HEK293 (cell line): ENCODE measurements at regions not wholly inside any gene's neighbourhood (a gene's known extent, or its start where the extent isn't known, plus 50 kb on each side); places are given as distances from the start of the nearest gene placed in this dataset.

ENCODE experiments used
- CTCF ChIA-PET: fragments of 350-600 bp; formaldehyde crosslinking; extraction: SDS; loops from one replicate; lab custom pipeline; 2021; ENCODE audit warnings: antibody characterized with exemption; lab: Yijun Ruan, JAX
- POLR2A ChIA-PET: fragments of 300-600 bp; formaldehyde crosslinking; extraction: SDS; loops from one replicate; lab custom pipeline; 2020; ENCODE audit warnings: antibody characterized with exemption, inconsistent platforms; lab: Yijun Ruan, JAX
- H3K27ac ChIP-seq: fragments of 200-500 bp; sonication (Bioruptor generic); 2 replicates; pipeline ENCODE4 v1.5.1; 2014; ENCODE audit warnings: low read depth, low read length, control low read depth, inconsistent platforms; ENCODE audit errors: extremely low read depth
- H3K36me3 ChIP-seq, 2 experiments: fragments of 200-500 bp in 1 of 2; sonication (Bioruptor generic) in 1 of 2; 1 replicate in 1 of 2; 2 replicates in 1 of 2; pipeline ENCODE4 v1.5.1; 2014 to 2017; ENCODE audit warnings: inconsistent platforms in 2 of 2, low read length in 2 of 2; ENCODE audit not compliant: control insufficient read depth in 2 of 2, insufficient read depth in 1 of 2
- H3K4me1 ChIP-seq: fragments of 200-500 bp; sonication (Bioruptor generic); 2 replicates; pipeline ENCODE4 v1.5.1; 2014; ENCODE audit warnings: mild to moderate bottlenecking, low read length, inconsistent platforms; ENCODE audit not compliant: control insufficient read depth, insufficient read depth
- H3K4me3 ChIP-seq: 2 replicates; pipeline ENCODE4 v1.5.1; 2011; ENCODE audit warnings: low read depth, mild to moderate bottlenecking, control low read depth, low read length, moderate library complexity
- H3K9me3 ChIP-seq: fragments of 200-500 bp; sonication (Bioruptor generic); 2 replicates; pipeline ENCODE4 v1.5.1; 2014; ENCODE audit warnings: low read depth, low read length, inconsistent platforms; ENCODE audit not compliant: control insufficient read depth, insufficient read depth
- EGR2 ChIP-seq: fragments of 450-650 bp; formaldehyde crosslinking; IDR thresholded peaks from 2 replicates; pipeline ENCODE4 v1.5.1; 2016; ENCODE audit warnings: low read depth, missing biosample characterization, missing genetic modification characterization
- REPIN1 ChIP-seq: fragments of 450-650 bp; formaldehyde crosslinking; IDR thresholded peaks from 2 replicates; pipeline ENCODE4 v1.5.1; 2017; ENCODE audit warnings: missing biosample characterization, missing genetic modification characterization, low read depth
- SETDB1 ChIP-seq: IDR thresholded peaks from one replicate; pipeline ENCODE4 v1.6.1; 2017; ENCODE audit warnings: mild to moderate bottlenecking, low read length, moderate library complexity, mixed read lengths; ENCODE audit not compliant: insufficient read length
- SP7 ChIP-seq: fragments of 450-650 bp; formaldehyde crosslinking; IDR thresholded peaks from 2 replicates; pipeline ENCODE4 v1.5.1; 2016; ENCODE audit warnings: missing biosample characterization, missing genetic modification characterization
- WT1 ChIP-seq: fragments of 450-650 bp; formaldehyde crosslinking; IDR thresholded peaks from 2 replicates; pipeline ENCODE4 v1.5.1; 2016; ENCODE audit warnings: missing biosample characterization, missing genetic modification characterization
- YY2 ChIP-seq: fragments of 450-650 bp; formaldehyde crosslinking; IDR thresholded peaks from 2 replicates; pipeline ENCODE4 v1.5.1; 2016; ENCODE audit warnings: missing biosample characterization, missing genetic modification characterization
- ZBTB21 ChIP-seq: fragments of 450-650 bp; formaldehyde crosslinking; IDR thresholded peaks from 2 replicates; pipeline ENCODE4 v1.5.1; 2017; ENCODE audit warnings: missing biosample characterization, missing genetic modification characterization
- ZFHX2 ChIP-seq: fragments of 450-650 bp; formaldehyde crosslinking; conservative IDR thresholded peaks from 2 replicates; pipeline ENCODE4 v1.5.1; 2016; ENCODE audit warnings: missing biosample characterization, missing genetic modification characterization
- ZFP41 ChIP-seq: fragments of 450-650 bp; formaldehyde crosslinking; IDR thresholded peaks from 2 replicates; pipeline ENCODE4 v1.5.1; 2016; ENCODE audit warnings: missing biosample characterization, missing genetic modification characterization, borderline replicate concordance
- ZFP69B ChIP-seq: fragments of 450-650 bp; formaldehyde crosslinking; IDR thresholded peaks from 2 replicates; pipeline ENCODE4 v1.5.1; 2016; ENCODE audit warnings: missing biosample characterization, missing genetic modification characterization
- ZNF10 ChIP-seq: fragments of 450-650 bp; formaldehyde crosslinking; IDR thresholded peaks from 2 replicates; pipeline ENCODE4 v1.5.1; 2017; ENCODE audit warnings: missing biosample characterization, missing genetic modification characterization
- ZNF121 ChIP-seq: fragments of 450-650 bp; formaldehyde crosslinking; IDR thresholded peaks from 2 replicates; pipeline ENCODE4 v1.5.1; 2016; ENCODE audit warnings: missing biosample characterization, missing genetic modification characterization
- ZNF138 ChIP-seq: fragments of 450-650 bp; formaldehyde crosslinking; IDR thresholded peaks from 2 replicates; pipeline ENCODE4 v1.5.1; 2016; ENCODE audit warnings: missing biosample characterization, missing genetic modification characterization, borderline replicate concordance
- ZNF146 ChIP-seq: fragments of 450-650 bp; formaldehyde crosslinking; IDR thresholded peaks from 2 replicates; pipeline ENCODE4 v1.5.1; 2016; ENCODE audit warnings: missing biosample characterization, missing genetic modification characterization
- ZNF16 ChIP-seq: fragments of 450-650 bp; formaldehyde crosslinking; IDR thresholded peaks from 2 replicates; pipeline ENCODE4 v1.5.1; 2016; ENCODE audit warnings: low read depth, missing biosample characterization, missing genetic modification characterization
- ZNF174 ChIP-seq: fragments of 450-650 bp; formaldehyde crosslinking; IDR thresholded peaks from 2 replicates; pipeline ENCODE4 v1.5.0; 2017; ENCODE audit warnings: missing biosample characterization, mild to moderate bottlenecking, missing genetic modification characterization
- ZNF239 ChIP-seq: fragments of 450-650 bp; formaldehyde crosslinking; IDR thresholded peaks from 2 replicates; pipeline ENCODE4 v1.5.1; 2016; ENCODE audit warnings: missing biosample characterization, missing genetic modification characterization
- ZNF280D ChIP-seq: fragments of 450-650 bp; formaldehyde crosslinking; IDR thresholded peaks from 2 replicates; pipeline ENCODE4 v1.5.1; 2016; ENCODE audit warnings: missing biosample characterization, missing genetic modification characterization
- ZNF48 ChIP-seq: fragments of 450-650 bp; formaldehyde crosslinking; IDR thresholded peaks from 2 replicates; pipeline ENCODE4 v1.5.1; 2016; ENCODE audit warnings: missing biosample characterization, missing genetic modification characterization
- ZNF513 ChIP-seq: fragments of 450-650 bp; IDR thresholded peaks from 2 replicates; pipeline ENCODE4 v1.5.1; 2018; ENCODE audit warnings: missing biosample characterization, missing genetic modification characterization
- ZNF600 ChIP-seq: fragments of 450-650 bp; formaldehyde crosslinking; IDR thresholded peaks from 2 replicates; pipeline ENCODE4 v1.5.1; 2016; ENCODE audit warnings: missing biosample characterization, missing genetic modification characterization
- ZNF639 ChIP-seq: fragments of 450-650 bp; formaldehyde crosslinking; IDR thresholded peaks from 2 replicates; pipeline ENCODE4 v1.5.1; 2016; ENCODE audit warnings: missing biosample characterization, missing genetic modification characterization
- ZNF785 ChIP-seq: fragments of 450-650 bp; formaldehyde crosslinking; IDR thresholded peaks from 2 replicates; pipeline ENCODE4 v1.5.1; 2016; ENCODE audit warnings: missing biosample characterization, missing genetic modification characterization
- ZSCAN18 ChIP-seq: fragments of 450-650 bp; formaldehyde crosslinking; IDR thresholded peaks from 2 replicates; pipeline ENCODE4 v1.5.1; 2016; ENCODE audit warnings: missing biosample characterization, missing genetic modification characterization
- ZXDB ChIP-seq: fragments of 450-650 bp; formaldehyde crosslinking; IDR thresholded peaks from 2 replicates; pipeline ENCODE4 v1.5.1; 2016; ENCODE audit warnings: missing biosample characterization, missing genetic modification characterization

DNA sequence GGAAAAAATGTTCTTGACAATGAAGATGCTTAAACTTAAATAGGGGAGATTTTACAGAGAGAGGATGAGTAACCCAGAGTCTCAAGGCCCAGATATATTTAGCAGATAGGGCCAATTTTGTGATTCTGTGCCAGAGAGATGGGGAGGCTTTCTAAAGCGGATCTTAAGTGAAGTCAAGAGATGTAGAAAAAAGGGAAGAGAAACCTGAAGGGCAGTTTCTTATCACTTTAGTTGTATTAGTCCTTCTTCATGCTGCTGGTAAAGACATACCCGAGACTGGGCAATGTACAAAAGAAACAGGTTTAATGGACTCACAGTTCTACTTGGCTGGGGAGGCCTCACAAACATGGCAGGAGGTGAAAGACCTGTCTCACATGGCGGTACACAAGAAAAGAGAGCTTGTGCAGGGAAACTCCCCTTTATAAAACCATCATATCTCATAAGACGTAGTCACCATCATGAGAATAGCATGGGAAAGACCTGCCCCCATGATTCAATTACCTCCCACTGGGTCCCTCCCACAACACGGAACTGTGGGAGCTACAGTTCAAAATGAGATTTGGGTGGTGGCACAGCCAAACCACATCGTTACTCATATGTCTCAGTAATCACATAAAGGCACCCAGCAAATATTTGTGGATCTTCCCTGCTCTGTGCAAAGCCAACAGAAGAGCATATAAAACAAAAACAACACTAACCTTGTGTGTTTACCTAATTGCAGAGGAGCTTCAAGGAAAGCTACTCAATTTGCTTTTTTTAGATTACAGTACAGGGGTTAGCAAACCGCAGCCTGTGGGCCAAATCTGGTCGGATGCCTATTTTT is 102.6 kb upstream of the MYCBP2 start:
- CTCF ChIA-PET: interaction anchor here (0.5 kb wide), 1 partner anchor 49 kb away, joined by 4 read pairs; no protein-coding TSS in a partner anchor
- TF ChIP-seq WT1 (tag by site-specific recombination) (0 out of 2 replicates have a peak, but pooled peaks have one; percentile 15), SP7 (tag by site-specific recombination) (peak; percentile 55; the same call in 1 of the 2 replicates), ZNF174 (tag by site-specific recombination) (no peak), EGR2 (tag by site-specific recombination) (peak; percentile 66), ZSCAN18 (tag by site-specific recombination) (no peak), ZFHX2 (peak; percentile 45)
- TF ChIP-seq, all 188 proteins: peak for 4
- no peaks in the 10 kb centered on the region for H3K9me3 ChIP-seq
- H3K4me3 ChIP-seq: no peak overlapping the region
- no peaks in the 10 kb centered on the region for H3K4me1 ChIP-seq
- no peaks in the 10 kb centered on the region for H3K36me3 ChIP-seq
- no peak overlapping the region for H3K27ac ChIP-seq
- POLR2A ChIA-PET: no interaction called here

- Histone ChIP-seq H3K9me3 (no peaks in the 10 kb centered on the region), H3K36me3 (no peaks in the 10 kb centered on the region), H3K4me3 (no peak overlapping the region), H3K4me1 (no peaks in the 10 kb centered on the region), H3K27ac (no peak overlapping the region)
- ChIA-PET CTCF (no interaction called here), POLR2A (no interaction called here)
- TF ChIP-seq ZFP41 (tag by site-specific recombination) (no peak), ZNF48 (tag by site-specific recombination) (no peak), YY2 (no peak), ZNF16 (tag by site-specific recombination) (no peak), ZNF513 (no peak), ZBTB21 (tag by site-specific recombination) (no peak), ZNF146 (tag by site-specific recombination) (no peak), ZNF239 (tag by site-specific recombination) (no peak), ZNF639 (tag by site-specific recombination) (no peak), SETDB1 (no peak), ZNF785 (no peak)
Observed at GRCh38 chr13:77425705-77426104, 98.8 kb upstream of the MYCBP2 start.

DNA sequence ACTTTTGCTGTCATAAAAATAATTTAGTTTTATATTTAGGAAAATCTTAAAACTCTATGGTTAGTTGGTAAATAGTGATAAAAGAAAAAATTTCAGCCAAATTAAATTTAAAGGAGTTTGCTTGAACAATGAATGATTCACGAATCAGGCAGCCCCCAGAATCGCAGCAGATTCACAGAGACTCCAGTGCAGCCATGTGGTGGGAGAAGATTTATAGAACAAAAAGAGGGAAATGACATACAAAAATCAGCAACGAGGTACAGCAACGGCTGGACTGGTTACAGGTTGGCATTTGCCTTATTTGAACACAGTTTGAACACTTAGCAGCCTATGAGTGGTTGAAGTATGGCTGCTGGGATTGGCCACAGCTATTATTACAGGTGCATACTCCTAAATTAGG is 96.4 kb upstream of the MYCBP2 start:
- POLR2A ChIA-PET: no interaction called here
- H3K4me3 ChIP-seq: no peak overlapping the region
- no peaks in the 10 kb centered on the region for H3K9me3 ChIP-seq
- H3K27ac ChIP-seq: no peak overlapping the region
- no peaks in the 10 kb centered on the region for H3K4me1 ChIP-seq
- H3K36me3 ChIP-seq: no peaks in the 10 kb centered on the region
- CTCF ChIA-PET: no interaction called here
- TF ChIP-seq ZXDB: no peak
- TF ChIP-seq ZFP69B (tag by site-specific recombination): no peak
- no peak for TF ChIP-seq REPIN1
- no peak for TF ChIP-seq ZNF10 (tag by site-specific recombination)
- no peak for TF ChIP-seq ZNF280D
- no peak for TF ChIP-seq ZNF121 (tag by site-specific recombination)
- no peak for TF ChIP-seq ZNF600 (tag by site-specific recombination)
- no peak for TF ChIP-seq ZNF138 (tag by site-specific recombination)
